HG02759 (cell line): ENCODE measurements at regions not wholly inside any gene's neighbourhood (a gene's known extent, or its start where the extent isn't known, plus 50 kb on each side); places are given as distances from the start of the nearest gene placed in this dataset.
"Not testable (repeated sequence)": the region's sequence is repeated elsewhere in the genome, so short reads cannot be mapped to it uniquely, and the experiment has no call there.

Experiments used
- ATAC-seq: cut with Tn5 transposase; IDR thresholded peaks from one replicate; pipeline ENCODE4 v1.9.1; 2021; ENCODE audit warnings: mild to moderate bottlenecking, moderate library complexity; ENCODE audit not compliant: unreplicated experiment

- no peak for ATAC-seq
Measured at GRCh38 chr6:155828989-155829388, 373.4 kb upstream of the NOX3 start.

- ATAC-seq: no peak
Measured at GRCh38 chr6:155818698-155819097, 363.1 kb upstream of the NOX3 start.

GRCh38 chr6:155813548-155813947, 357.9 kb upstream of the NOX3 start:
- ATAC-seq: no peak

- ATAC-seq: no peak
Measured at GRCh38 chr6:155807243-155807642, 351.6 kb upstream of the NOX3 start.

GRCh38 chr6:155801046-155801445, 345.4 kb upstream of the NOX3 start:
- no peak for ATAC-seq

- not testable (repeated sequence) for ATAC-seq
Measured at GRCh38 chr6:155798876-155799275, 343.2 kb upstream of the NOX3 start.

GRCh38 chr6:155795173-155795796, 339.6 kb upstream of the NOX3 start:
- no peak for ATAC-seq

- no peak for ATAC-seq
Measured at GRCh38 chr6:155791891-155792290, 336.3 kb upstream of the NOX3 start.

- no peak for ATAC-seq
Measured at GRCh38 chr6:155791186-155791585, 335.5 kb upstream of the NOX3 start.

GRCh38 chr6:155787168-155787567, 331.5 kb upstream of the NOX3 start:
- no peak for ATAC-seq

GRCh38 chr6:155786528-155786927, 330.9 kb upstream of the NOX3 start:
- no peak for ATAC-seq

- ATAC-seq: no peak
Measured at GRCh38 chr6:155782739-155783459, 327.3 kb upstream of the NOX3 start.

- ATAC-seq: no peak
Measured at GRCh38 chr6:155782320-155782731, 326.7 kb upstream of the NOX3 start.

GRCh38 chr6:155779456-155779855, 323.8 kb upstream of the NOX3 start:
- no peak for ATAC-seq

- ATAC-seq: no peak
Measured at GRCh38 chr6:155778336-155778735, 322.7 kb upstream of the NOX3 start.

- peak; percentile 55 for ATAC-seq
Measured at GRCh38 chr6:155771822-155772221, 316.2 kb upstream of the NOX3 start.

- no peak for ATAC-seq
Measured at GRCh38 chr6:155770856-155771255, 315.2 kb upstream of the NOX3 start.

GRCh38 chr6:155770313-155770712, 314.7 kb upstream of the NOX3 start:
- no peak for ATAC-seq

- no peak for ATAC-seq
Measured at GRCh38 chr6:155765275-155766194, 309.9 kb upstream of the NOX3 start.

- no peak for ATAC-seq
Measured at GRCh38 chr6:155762649-155763048, 307.0 kb upstream of the NOX3 start.

- no peak for ATAC-seq
Measured at GRCh38 chr6:155755452-155755851, 299.8 kb upstream of the NOX3 start.

- ATAC-seq: not testable (repeated sequence)
Measured at GRCh38 chr6:155748778-155749177, 293.1 kb upstream of the NOX3 start.
